GM21528 (cell line): ENCODE measurements at regions not wholly inside any gene's neighbourhood (a gene's known extent, or its start where the extent isn't known, plus 50 kb on each side); places are given as distances from the start of the nearest gene placed in this dataset.
"Not testable (repeated sequence)": the region's sequence is repeated elsewhere in the genome, so short reads cannot be mapped to it uniquely, and the experiment has no call there.

Source experiments
- ATAC-seq: cut with Tn5 transposase; IDR thresholded peaks from one replicate; pipeline ENCODE4 v1.9.1; 2021; ENCODE audit warnings: mild to moderate bottlenecking, moderate library complexity; ENCODE audit not compliant: unreplicated experiment, low FRiP score

DNA sequence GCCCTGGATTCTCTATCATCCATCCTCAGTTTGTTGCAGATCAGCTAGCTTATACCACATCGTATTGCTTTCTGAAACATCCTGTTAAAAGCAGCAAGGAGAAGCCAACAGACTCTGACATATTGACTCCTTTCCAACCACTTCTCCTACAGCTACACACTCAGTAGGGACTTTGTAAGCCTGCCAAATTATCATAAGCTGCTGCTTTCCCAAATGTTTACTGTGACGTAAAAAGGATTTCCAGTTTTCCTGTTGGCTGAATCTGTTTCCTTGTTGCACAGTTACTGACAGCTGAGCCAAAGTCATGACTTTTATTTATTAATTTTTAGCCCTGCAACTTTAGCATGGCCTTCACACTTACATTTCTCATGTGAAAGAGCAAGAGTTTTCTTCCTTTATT lies 294.3 kb downstream of the KCNJ3 start:
- no peak for ATAC-seq

DNA sequence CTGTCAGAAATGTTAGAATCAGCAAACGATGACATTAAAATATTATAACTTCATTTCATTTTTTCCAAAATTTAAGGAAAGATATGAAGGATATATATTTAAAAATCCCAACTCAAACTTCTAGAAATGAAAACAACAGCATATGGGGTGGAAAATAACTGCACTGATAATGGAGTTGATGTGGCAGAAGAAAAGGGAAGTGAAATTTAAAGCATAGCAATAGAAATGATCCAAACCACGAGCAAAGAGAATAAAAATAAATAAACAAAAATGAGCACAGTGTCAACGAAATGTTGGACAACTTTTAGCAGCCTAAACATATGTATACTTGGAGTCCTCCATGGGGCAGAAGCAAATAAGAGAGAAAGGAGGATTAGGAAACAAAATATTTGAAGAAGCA lies 280.2 kb downstream of the KCNJ3 start:
- ATAC-seq: no peak

DNA sequence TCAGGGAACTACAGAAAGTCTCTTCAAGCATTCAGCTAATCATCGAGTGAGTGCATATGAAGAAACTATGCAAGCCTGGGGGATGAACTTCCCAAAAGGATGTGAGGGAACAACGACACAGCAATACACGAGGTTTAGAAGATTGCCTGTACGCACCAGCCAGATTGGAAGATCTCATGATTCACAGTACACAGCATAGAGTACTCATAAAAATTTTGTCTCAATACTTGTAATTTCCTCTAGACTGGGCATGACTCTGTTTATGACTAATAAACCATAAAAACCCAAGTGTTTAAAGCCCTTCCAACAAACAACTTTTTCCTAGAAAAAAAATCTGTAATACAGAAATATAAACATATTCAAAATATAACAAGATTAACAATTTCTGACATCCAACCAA lies 279.7 kb downstream of the KCNJ3 start:
- no peak for ATAC-seq

DNA sequence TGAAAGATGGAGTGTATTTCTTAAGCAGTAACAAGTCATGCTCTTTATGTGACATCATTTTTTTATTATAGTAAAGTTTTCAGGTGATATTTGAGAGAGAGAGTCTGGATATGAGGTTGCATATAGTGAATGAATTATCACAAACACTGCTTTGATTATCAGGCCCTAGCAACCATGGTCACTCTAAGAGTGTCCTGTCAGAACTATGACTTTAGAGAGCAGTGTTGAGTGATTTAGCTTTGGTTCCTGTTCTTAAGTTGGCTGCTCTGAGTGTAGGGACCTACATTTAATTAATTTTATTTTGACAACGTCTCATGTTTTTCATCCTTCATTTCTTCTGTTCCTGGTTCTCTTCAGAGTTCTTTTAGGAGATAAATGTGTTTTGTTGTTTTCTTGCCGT lies 275.5 kb downstream of the KCNJ3 start:
- ATAC-seq: no peak

GRCh38 chr2:154963511-154963910 lies 265.0 kb downstream of the KCNJ3 start:
- no peak for ATAC-seq

DNA sequence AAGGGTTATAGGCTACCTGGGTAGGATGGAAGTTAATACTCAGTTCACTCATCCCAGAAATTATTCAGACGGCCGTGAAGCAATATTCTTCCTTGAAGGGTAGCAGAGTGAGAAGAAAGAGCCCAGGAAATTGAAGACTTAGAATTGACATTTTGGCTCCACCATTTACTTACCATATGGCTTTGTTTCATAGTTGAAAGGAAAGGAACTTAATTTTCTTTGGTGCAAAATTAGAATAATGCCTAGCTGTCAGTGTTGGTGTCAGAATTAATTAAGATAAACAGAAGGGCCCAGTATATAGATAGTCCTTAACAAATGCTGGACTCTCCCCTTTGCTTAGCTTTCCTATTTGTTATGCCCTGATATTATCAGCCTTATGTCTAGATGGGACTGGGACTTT lies 263.2 kb downstream of the KCNJ3 start:
- ATAC-seq: no peak

DNA sequence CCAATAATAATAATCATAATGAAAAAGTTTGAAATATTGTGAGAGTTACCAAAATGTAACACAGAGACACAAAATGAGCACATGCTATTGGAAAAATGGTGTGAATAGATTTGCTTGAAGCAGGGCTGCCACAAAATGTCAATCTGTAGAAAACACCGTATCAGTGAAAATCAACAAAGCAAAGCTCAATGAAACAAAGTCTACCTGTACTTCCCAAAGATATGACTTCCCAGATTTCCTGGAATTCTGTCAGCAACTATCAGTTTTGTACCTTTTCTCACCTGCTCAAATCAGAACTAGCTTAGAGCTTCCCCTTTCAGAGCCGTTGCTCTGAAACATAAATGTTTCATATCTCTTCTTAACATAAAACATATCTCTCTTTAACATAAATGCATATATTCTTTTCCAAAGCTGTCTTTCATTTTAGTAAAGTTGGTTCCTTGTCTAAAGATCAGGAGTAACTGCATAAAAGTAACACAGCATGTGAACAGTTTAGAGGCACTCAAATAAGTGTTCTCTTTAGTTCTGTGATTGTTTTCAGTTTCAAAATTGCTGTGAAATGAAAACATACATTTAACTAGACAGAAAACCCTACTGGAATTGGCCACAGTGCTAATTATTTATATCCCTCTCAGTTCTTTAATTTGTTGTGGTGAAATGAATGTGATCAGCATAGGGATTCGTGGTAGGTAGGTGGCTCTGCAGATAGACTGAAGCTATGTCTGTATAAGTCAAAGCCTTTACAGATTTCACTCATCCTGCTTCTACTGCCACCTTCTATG lies 262.5 kb downstream of the KCNJ3 start:
- ATAC-seq: peak; percentile 79

DNA sequence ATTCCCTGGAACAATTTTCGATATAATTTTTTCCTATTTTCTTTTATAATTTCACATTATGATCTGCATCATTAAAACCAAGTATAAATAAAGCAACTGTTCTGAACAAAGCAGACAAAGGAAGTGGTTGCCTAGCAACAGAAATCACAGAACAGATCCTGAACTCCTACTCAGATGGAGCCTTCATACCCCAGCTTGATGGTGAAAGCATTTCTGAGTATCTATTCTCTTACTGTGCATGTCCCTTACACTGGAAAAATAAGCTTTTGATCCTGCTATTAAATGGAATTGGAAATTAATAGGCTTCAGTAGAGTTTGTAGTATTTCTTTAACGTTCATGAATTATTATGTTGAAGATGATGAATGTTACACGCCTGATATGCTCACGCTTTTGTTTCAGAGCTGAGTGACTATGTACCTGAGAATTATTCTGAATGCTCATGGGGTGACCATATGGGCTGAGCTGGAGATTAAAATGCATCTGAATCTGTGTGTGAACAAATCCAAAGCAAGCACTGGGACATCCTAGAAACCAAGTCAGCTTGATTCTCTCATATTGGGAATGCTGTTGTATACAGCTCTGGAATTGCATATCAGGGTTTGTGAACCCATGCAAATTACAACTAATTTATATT lies 254.0 kb downstream of the KCNJ3 start:
- no peak for ATAC-seq

DNA sequence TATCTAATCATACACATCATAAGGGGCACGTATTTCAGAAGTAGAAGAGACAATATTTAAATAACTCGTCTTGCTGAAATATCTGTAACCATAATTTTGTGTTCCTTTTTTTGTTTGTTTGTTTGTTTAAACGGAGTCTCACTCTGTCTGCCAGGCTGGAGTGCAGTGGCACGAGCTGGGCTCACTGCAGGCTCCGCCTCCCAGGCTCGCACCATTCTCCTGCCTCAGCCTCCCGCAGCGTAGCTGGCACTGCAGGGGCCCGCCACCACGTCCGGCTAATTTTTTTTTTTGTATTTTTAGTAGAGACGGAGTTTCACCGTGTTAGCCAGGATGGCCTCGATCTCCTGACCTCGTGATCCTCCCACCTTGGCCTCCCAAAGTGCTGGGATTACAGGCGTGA lies 248.9 kb downstream of the KCNJ3 start:
- ATAC-seq: not testable (repeated sequence)

- no peak for ATAC-seq
Measured at GRCh38 chr2:154945984-154946383, 247.5 kb downstream of the KCNJ3 start.

GRCh38 chr2:154941379-154941778 lies 242.9 kb downstream of the KCNJ3 start:
- no peak for ATAC-seq

- ATAC-seq: no peak
Measured at GRCh38 chr2:154934213-154934612, 235.7 kb downstream of the KCNJ3 start.

GRCh38 chr2:154924531-154924930 lies 226.0 kb downstream of the KCNJ3 start:
- ATAC-seq: no peak

DNA sequence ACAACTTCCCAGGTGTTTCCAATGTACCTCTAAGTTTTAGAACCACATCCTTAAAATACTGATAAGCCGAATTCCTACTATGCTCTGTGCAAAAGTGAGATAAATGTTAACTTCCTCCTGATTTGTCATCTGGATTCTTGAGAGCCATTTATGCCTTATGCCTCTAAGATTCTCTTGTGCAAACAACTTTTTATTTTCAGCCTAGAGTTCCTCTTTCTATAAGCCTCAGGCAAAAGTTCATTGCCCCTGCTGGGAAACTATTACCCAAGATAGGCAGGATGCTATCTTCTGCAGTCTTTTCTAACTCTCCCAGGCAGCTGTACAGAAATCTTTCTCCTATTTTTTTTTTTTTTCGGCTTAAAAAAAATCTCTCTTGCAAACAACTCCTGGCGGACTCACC lies 216.1 kb downstream of the KCNJ3 start:
- no peak for ATAC-seq

DNA sequence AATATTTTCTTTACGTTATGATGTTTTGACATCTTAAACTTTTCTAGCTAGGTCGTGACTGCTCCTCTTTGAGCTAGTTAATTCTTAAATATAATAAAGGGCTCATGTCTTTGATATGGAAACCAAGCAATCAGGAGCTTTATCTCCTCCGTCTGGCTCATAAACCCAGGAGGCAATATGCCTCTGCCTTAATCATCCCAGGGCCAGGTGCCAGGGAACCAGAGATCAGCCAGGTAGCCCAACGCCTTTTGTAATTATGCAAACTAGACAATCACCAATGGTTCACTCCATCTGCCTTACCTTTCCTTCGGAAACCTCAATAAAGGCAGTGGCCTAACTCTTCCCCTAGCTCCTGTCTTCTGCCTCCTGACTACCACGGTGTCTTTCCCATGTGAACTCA lies 213.7 kb downstream of the KCNJ3 start:
- ATAC-seq: no peak

DNA sequence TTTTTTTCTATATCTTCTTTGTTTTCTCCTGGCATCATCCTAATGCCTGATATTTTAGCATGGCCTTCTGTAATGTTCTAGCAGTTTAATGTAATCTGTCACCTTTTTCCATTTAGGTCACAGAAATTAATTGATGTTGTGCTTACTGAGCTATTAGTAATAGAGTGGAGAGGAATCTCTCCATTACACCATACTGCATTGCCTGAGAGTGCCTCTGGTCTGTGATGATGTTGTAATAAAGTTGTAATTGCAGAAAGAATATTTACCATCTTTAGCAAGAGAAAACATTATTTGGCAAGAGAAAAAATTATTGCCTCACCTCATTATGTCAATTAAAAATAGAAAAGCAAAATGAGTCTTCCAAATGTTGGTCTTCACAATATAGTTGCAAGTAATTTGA lies 213.2 kb downstream of the KCNJ3 start:
- ATAC-seq: no peak

DNA sequence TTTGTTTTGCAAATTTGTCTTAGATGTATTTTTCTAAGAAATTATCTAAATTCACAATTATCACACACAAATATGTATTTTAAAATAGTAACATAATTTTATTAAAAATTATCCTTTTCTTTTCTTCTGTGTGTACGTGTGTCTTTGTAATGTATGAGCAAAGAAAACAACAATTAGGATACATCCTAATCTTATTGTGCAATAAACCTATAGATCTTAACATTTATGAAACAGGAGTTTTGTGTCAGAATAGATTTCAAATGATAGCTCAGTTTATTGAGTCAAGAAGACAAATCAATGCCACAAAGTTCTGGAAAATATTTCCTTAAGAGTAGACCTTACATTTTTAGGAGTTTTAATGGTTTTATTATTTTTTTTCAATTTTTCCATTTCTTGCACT lies 212.2 kb downstream of the KCNJ3 start:
- ATAC-seq: no peak

- no peak for ATAC-seq
Measured at GRCh38 chr2:154908327-154908726, 209.8 kb downstream of the KCNJ3 start.
